HEK293 (cell line): ENCODE measurements at regions not wholly inside any gene's neighbourhood (a gene's known extent, or its start where the extent isn't known, plus 50 kb on each side); places are given as distances from the start of the nearest gene placed in this dataset.

ENCODE experiments used
- CTCF ChIA-PET: fragments of 350-600 bp; formaldehyde crosslinking; extraction: SDS; loops from one replicate; lab custom pipeline; 2021; ENCODE audit warnings: antibody characterized with exemption; lab: Yijun Ruan, JAX
- POLR2A ChIA-PET: fragments of 300-600 bp; formaldehyde crosslinking; extraction: SDS; loops from one replicate; lab custom pipeline; 2020; ENCODE audit warnings: antibody characterized with exemption, inconsistent platforms; lab: Yijun Ruan, JAX
- H3K27ac ChIP-seq: fragments of 200-500 bp; sonication (Bioruptor generic); 2 replicates; pipeline ENCODE4 v1.5.1; 2014; ENCODE audit warnings: low read depth, low read length, control low read depth, inconsistent platforms; ENCODE audit errors: extremely low read depth
- H3K36me3 ChIP-seq, 2 experiments: fragments of 200-500 bp in 1 of 2; sonication (Bioruptor generic) in 1 of 2; 1 replicate in 1 of 2; 2 replicates in 1 of 2; pipeline ENCODE4 v1.5.1; 2014 to 2017; ENCODE audit warnings: inconsistent platforms in 2 of 2, low read length in 2 of 2; ENCODE audit not compliant: control insufficient read depth in 2 of 2, insufficient read depth in 1 of 2
- H3K4me1 ChIP-seq: fragments of 200-500 bp; sonication (Bioruptor generic); 2 replicates; pipeline ENCODE4 v1.5.1; 2014; ENCODE audit warnings: mild to moderate bottlenecking, low read length, inconsistent platforms; ENCODE audit not compliant: control insufficient read depth, insufficient read depth
- H3K4me3 ChIP-seq: 2 replicates; pipeline ENCODE4 v1.5.1; 2011; ENCODE audit warnings: low read depth, mild to moderate bottlenecking, control low read depth, low read length, moderate library complexity
- H3K9me3 ChIP-seq: fragments of 200-500 bp; sonication (Bioruptor generic); 2 replicates; pipeline ENCODE4 v1.5.1; 2014; ENCODE audit warnings: low read depth, low read length, inconsistent platforms; ENCODE audit not compliant: control insufficient read depth, insufficient read depth
- BCL11B ChIP-seq: fragments of 450-650 bp; formaldehyde crosslinking; IDR thresholded peaks from 2 replicates; pipeline ENCODE4 v1.5.1; 2016; ENCODE audit warnings: low read depth, missing biosample characterization, missing genetic modification characterization
- ZBTB48 ChIP-seq: fragments of 450-650 bp; formaldehyde crosslinking; IDR thresholded peaks from 2 replicates; pipeline ENCODE4 v1.5.1; 2016; ENCODE audit warnings: missing biosample characterization, missing genetic modification characterization
- ZNF140 ChIP-seq: fragments of 450-650 bp; formaldehyde crosslinking; IDR thresholded peaks from 2 replicates; pipeline ENCODE4 v1.5.1; 2016; ENCODE audit warnings: missing biosample characterization, missing genetic modification characterization
- ZNF174 ChIP-seq: fragments of 450-650 bp; formaldehyde crosslinking; IDR thresholded peaks from 2 replicates; pipeline ENCODE4 v1.5.0; 2017; ENCODE audit warnings: missing biosample characterization, mild to moderate bottlenecking, missing genetic modification characterization
- ZNF2 ChIP-seq: fragments of 450-650 bp; formaldehyde crosslinking; IDR thresholded peaks from 2 replicates; pipeline ENCODE4 v1.5.1; 2016; ENCODE audit warnings: missing biosample characterization, missing genetic modification characterization
- ZNF223 ChIP-seq: fragments of 450-650 bp; formaldehyde crosslinking; IDR thresholded peaks from 2 replicates; pipeline ENCODE4 v1.5.1; 2016; ENCODE audit warnings: missing biosample characterization, missing genetic modification characterization
- ZNF26 ChIP-seq: fragments of 450-650 bp; formaldehyde crosslinking; IDR thresholded peaks from 2 replicates; pipeline ENCODE4 v1.5.1; 2016; ENCODE audit warnings: missing biosample characterization, missing genetic modification characterization
- ZNF302 ChIP-seq: fragments of 450-650 bp; formaldehyde crosslinking; IDR thresholded peaks from 2 replicates; pipeline ENCODE4 v1.5.1; 2016; ENCODE audit warnings: missing biosample characterization, missing genetic modification characterization, low read depth
- ZNF341 ChIP-seq: fragments of 450-650 bp; formaldehyde crosslinking; IDR thresholded peaks from 2 replicates; pipeline ENCODE4; 2016; ENCODE audit warnings: low read depth, missing biosample characterization, missing genetic modification characterization
- ZNF37A ChIP-seq: fragments of 450-650 bp; IDR thresholded peaks from 2 replicates; pipeline ENCODE4 v1.5.1; 2018; ENCODE audit warnings: missing biosample characterization, missing genetic modification characterization
- ZNF48 ChIP-seq: fragments of 450-650 bp; formaldehyde crosslinking; IDR thresholded peaks from 2 replicates; pipeline ENCODE4 v1.5.1; 2016; ENCODE audit warnings: missing biosample characterization, missing genetic modification characterization
- ZNF521 ChIP-seq: fragments of 450-650 bp; formaldehyde crosslinking; IDR thresholded peaks from 2 replicates; pipeline ENCODE4 v1.5.1; 2017; ENCODE audit warnings: missing biosample characterization, mild to moderate bottlenecking, missing genetic modification characterization
- ZNF560 ChIP-seq: fragments of 450-650 bp; formaldehyde crosslinking; IDR thresholded peaks from 2 replicates; pipeline ENCODE4 v1.5.1; 2017; ENCODE audit warnings: missing biosample characterization, missing genetic modification characterization, borderline replicate concordance
- ZNF610 ChIP-seq: fragments of 450-650 bp; formaldehyde crosslinking; IDR thresholded peaks from 2 replicates; pipeline ENCODE4 v1.5.1; 2016; ENCODE audit warnings: missing biosample characterization, missing genetic modification characterization, borderline replicate concordance
- ZNF639 ChIP-seq: fragments of 450-650 bp; formaldehyde crosslinking; IDR thresholded peaks from 2 replicates; pipeline ENCODE4 v1.5.1; 2016; ENCODE audit warnings: missing biosample characterization, missing genetic modification characterization
- ZNF791 ChIP-seq: fragments of 450-650 bp; formaldehyde crosslinking; IDR thresholded peaks from 2 replicates; pipeline ENCODE4 v1.5.1; 2016; ENCODE audit warnings: missing biosample characterization, missing genetic modification characterization
- TF ChIP-seq, protein P1 (sequence below): fragments of 450-650 bp; formaldehyde crosslinking; conservative IDR thresholded peaks from 2 replicates; pipeline ENCODE4 v1.5.1; 2016; ENCODE audit warnings: low read depth, missing biosample characterization, missing genetic modification characterization
- TF ChIP-seq, protein P2 (sequence below): fragments of 450-650 bp; formaldehyde crosslinking; IDR thresholded peaks from 2 replicates; pipeline ENCODE4 v1.5.1; 2016; ENCODE audit warnings: missing biosample characterization, missing genetic modification characterization

DNA sequence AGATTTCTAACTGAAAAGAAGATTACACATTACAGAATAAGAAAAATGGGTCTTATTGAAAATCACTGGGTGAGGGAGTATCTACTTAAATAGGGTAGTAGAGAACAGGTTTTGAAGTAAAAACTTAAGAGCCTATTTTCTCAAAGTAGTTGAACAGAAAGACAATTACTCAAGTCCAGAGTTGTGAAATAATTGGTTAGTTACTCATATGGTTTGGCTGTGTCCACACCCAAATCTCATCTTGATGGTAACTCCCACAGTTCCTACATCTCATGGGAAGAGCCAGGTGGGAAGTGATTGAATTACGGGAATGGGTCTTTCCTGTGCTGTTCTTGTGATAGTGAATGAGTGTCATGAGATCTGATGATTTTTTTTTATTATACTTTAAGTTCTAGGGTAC lies 1035.3 kb upstream of the GJE1 start:
- Histone ChIP-seq H3K9me3 (no peaks in the 10 kb centered on the region), H3K36me3 (no peaks in the 10 kb centered on the region), H3K27ac (no peak overlapping the region), H3K4me1 (no peaks in the 10 kb centered on the region), H3K4me3 (no peak overlapping the region)
- POLR2A ChIA-PET, result no interaction called here
- CTCF ChIA-PET, result no interaction called here
- TF ChIP-seq ZNF223 (tag by site-specific recombination), result no peak

GRCh38 chr6:141095308-141095707 lies 1037.4 kb upstream of the GJE1 start:
- TF ChIP-seq ZNF2 (tag by site-specific recombination), result no peak
- TF ChIP-seq, protein P1, sequence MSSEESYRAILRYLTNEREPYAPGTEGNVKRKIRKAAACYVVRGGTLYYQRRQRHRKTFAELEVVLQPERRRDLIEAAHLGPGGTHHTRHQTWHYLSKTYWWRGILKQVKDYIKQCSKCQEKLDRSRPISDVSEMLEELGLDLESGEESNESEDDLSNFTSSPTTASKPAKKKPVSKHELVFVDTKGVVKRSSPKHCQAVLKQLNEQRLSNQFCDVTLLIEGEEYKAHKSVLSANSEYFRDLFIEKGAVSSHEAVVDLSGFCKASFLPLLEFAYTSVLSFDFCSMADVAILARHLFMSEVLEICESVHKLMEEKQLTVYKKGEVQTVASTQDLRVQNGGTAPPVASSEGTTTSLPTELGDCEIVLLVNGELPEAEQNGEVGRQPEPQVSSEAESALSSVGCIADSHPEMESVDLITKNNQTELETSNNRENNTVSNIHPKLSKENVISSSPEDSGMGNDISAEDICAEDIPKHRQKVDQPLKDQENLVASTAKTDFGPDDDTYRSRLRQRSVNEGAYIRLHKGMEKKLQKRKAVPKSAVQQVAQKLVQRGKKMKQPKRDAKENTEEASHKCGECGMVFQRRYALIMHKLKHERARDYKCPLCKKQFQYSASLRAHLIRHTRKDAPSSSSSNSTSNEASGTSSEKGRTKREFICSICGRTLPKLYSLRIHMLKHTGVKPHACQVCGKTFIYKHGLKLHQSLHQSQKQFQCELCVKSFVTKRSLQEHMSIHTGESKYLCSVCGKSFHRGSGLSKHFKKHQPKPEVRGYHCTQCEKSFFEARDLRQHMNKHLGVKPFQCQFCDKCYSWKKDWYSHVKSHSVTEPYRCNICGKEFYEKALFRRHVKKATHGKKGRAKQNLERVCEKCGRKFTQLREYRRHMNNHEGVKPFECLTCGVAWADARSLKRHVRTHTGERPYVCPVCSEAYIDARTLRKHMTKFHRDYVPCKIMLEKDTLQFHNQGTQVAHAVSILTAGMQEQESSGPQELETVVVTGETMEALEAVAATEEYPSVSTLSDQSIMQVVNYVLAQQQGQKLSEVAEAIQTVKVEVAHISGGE (tag by site-specific recombination), result no peak
- ChIA-PET CTCF (interaction anchor here (0.6 to 1.2 kb wide), 2 partner anchors 18 to 535 kb away, joined by 3 to 5 read pairs; no protein-coding TSS in a partner anchor), POLR2A (no interaction called here)
- H3K4me3 ChIP-seq, result no peak overlapping the region
- H3K36me3 ChIP-seq, result no peaks in the 10 kb centered on the region
- H3K9me3 ChIP-seq, result no peaks in the 10 kb centered on the region
- no peaks in the 10 kb centered on the region for H3K4me1 ChIP-seq
- H3K27ac ChIP-seq, result no peak overlapping the region

DNA sequence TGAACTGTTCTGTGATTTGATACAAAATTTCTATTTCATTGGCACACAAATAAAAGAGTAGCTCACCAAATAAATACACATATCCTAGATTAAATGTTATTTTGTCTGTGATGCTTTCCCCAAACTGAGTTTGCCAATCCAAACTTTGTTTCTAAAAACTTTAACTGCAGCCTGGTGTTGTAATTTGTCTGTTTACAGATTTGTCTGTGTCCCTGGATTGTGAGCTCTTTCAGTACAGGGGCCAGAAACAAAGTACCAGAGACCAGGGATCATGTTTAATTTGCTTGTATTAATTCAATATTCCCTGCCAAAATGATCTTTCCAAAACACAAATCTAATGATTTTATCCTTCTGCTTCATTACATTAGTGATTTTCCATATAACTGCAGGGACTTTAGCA lies 1044.6 kb upstream of the GJE1 start:
- no peak for TF ChIP-seq ZNF140 (tag by site-specific recombination)
- TF ChIP-seq, protein P2, sequence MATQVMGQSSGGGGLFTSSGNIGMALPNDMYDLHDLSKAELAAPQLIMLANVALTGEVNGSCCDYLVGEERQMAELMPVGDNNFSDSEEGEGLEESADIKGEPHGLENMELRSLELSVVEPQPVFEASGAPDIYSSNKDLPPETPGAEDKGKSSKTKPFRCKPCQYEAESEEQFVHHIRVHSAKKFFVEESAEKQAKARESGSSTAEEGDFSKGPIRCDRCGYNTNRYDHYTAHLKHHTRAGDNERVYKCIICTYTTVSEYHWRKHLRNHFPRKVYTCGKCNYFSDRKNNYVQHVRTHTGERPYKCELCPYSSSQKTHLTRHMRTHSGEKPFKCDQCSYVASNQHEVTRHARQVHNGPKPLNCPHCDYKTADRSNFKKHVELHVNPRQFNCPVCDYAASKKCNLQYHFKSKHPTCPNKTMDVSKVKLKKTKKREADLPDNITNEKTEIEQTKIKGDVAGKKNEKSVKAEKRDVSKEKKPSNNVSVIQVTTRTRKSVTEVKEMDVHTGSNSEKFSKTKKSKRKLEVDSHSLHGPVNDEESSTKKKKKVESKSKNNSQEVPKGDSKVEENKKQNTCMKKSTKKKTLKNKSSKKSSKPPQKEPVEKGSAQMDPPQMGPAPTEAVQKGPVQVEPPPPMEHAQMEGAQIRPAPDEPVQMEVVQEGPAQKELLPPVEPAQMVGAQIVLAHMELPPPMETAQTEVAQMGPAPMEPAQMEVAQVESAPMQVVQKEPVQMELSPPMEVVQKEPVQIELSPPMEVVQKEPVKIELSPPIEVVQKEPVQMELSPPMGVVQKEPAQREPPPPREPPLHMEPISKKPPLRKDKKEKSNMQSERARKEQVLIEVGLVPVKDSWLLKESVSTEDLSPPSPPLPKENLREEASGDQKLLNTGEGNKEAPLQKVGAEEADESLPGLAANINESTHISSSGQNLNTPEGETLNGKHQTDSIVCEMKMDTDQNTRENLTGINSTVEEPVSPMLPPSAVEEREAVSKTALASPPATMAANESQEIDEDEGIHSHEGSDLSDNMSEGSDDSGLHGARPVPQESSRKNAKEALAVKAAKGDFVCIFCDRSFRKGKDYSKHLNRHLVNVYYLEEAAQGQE, result no peak
- no peak for TF ChIP-seq ZNF791 (tag by site-specific recombination)
- no peak for TF ChIP-seq ZNF521 (tag by site-specific recombination)
- TF ChIP-seq ZBTB48 (tag by site-specific recombination), result no peak
- TF ChIP-seq BCL11B (tag by site-specific recombination), result no peak
- TF ChIP-seq ZNF639, result no peak
- TF ChIP-seq ZNF37A, result no peak
- no peak for TF ChIP-seq ZNF610 (tag by site-specific recombination)
- no peak for TF ChIP-seq ZNF341
- TF ChIP-seq ZNF302, result no peak
- TF ChIP-seq ZNF560 (tag by site-specific recombination), result no peak
- TF ChIP-seq ZNF48 (tag by site-specific recombination), result no peak
- TF ChIP-seq ZNF174, result no peak
- no peak for TF ChIP-seq ZNF26 (tag by site-specific recombination)
- Histone ChIP-seq H3K4me1 (no peaks in the 10 kb centered on the region), H3K36me3 (no peaks in the 10 kb centered on the region), H3K27ac (no peak overlapping the region), H3K4me3 (no peak overlapping the region), H3K9me3 (no peaks in the 10 kb centered on the region)
- POLR2A ChIA-PET, result no interaction called here
- CTCF ChIA-PET, result interaction anchor here (0.9 kb wide), 1 partner anchor 10 kb away, joined by 4 read pairs; no protein-coding TSS in a partner anchor
